BLaER1 (cell line): ENCODE measurements at regions not wholly inside any gene's neighbourhood (a gene's known extent, or its start where the extent isn't known, plus 50 kb on each side); places are given as distances from the start of the nearest gene placed in this dataset.

ENCODE experiments used
- H3K27ac ChIP-seq: shearing (Covaris generic); formaldehyde crosslinking; 2 replicates; pipeline ENCODE4 v1.8.1; 2022
- H3K27me3 ChIP-seq: shearing (Covaris generic); formaldehyde crosslinking; 2 replicates; pipeline ENCODE4 v1.8.1; 2022
- H3K36me3 ChIP-seq: shearing (Covaris generic); formaldehyde crosslinking; 2 replicates; pipeline ENCODE4 v1.8.1; 2022
- H3K4me1 ChIP-seq: shearing (Covaris generic); formaldehyde crosslinking; 2 replicates; pipeline ENCODE4 v1.8.1; 2022
- H3K4me2 ChIP-seq: shearing (Covaris generic); formaldehyde crosslinking; 2 replicates; pipeline ENCODE4 v1.8.1; 2022
- H3K4me3 ChIP-seq: shearing (Covaris generic); formaldehyde crosslinking; 2 replicates; pipeline ENCODE4 v1.8.1; 2022
- H3K9ac ChIP-seq: shearing (Covaris generic); formaldehyde crosslinking; 2 replicates; pipeline ENCODE4 v1.8.1; 2022
- H3K9me3 ChIP-seq: shearing (Covaris generic); formaldehyde crosslinking; 2 replicates; pipeline ENCODE4 v1.8.1; 2022
- H4K20me1 ChIP-seq: shearing (Covaris generic); formaldehyde crosslinking; 2 replicates; pipeline ENCODE4 v1.8.1; 2022
- Cebpa-rat ChIP-seq: shearing (Covaris generic); IDR thresholded peaks from 2 replicates; pipeline ENCODE4 v1.8.1; 2022

GRCh38 chr6:2542858-2543218 is 207.9 kb downstream of the MYLK4 start:
- H3K9me3 ChIP-seq: peaks cover 10% of the 10 kb centered on the region
- no peak overlapping the region for H3K27ac ChIP-seq
- H3K9ac ChIP-seq: no peak overlapping the region
- H3K36me3 ChIP-seq: no peaks in the 10 kb centered on the region
- peak overlapping the region; percentile 80 for H3K4me2 ChIP-seq
- H3K27me3 ChIP-seq: 0 out of 2 replicates have a peak, but pooled peaks cover 7% of the 10 kb centered on the region
- H3K4me1 ChIP-seq: peaks cover 29% of the 10 kb centered on the region
- H3K4me3 ChIP-seq: no peak overlapping the region
- peak; percentile 46; the same call in 1 of the 2 replicates for TF ChIP-seq Cebpa-rat
- peaks cover 6% of the 10 kb centered on the region; the same call in 1 of the 2 replicates for H4K20me1 ChIP-seq

- Histone ChIP-seq H3K4me3 (no peak overlapping the region), H3K9me3 (peaks cover 4% of the 10 kb centered on the region), H3K4me2 (peak overlapping the region; percentile 80), H3K27me3 (0 out of 2 replicates have a peak, but pooled peaks cover 7% of the 10 kb centered on the region), H3K9ac (no peak overlapping the region), H3K27ac (no peak overlapping the region), H3K36me3 (no peaks in the 10 kb centered on the region), H3K4me1 (peaks cover 29% of the 10 kb centered on the region), H4K20me1 (peaks cover 6% of the 10 kb centered on the region; the same call in 1 of the 2 replicates)
- TF ChIP-seq Cebpa-rat: no peak
These were observed 208.4 kb downstream of the MYLK4 start for GRCh38 chr6:2542101-2542857.

GRCh38 chr6:2536451-2536850 is 214.3 kb downstream of the MYLK4 start:
- H3K4me2 ChIP-seq: no peak overlapping the region
- peaks cover 13% of the 10 kb centered on the region for H3K4me1 ChIP-seq
- H3K27me3 ChIP-seq: no peaks in the 10 kb centered on the region
- no peak overlapping the region for H3K9ac ChIP-seq
- H3K9me3 ChIP-seq: no peaks in the 10 kb centered on the region
- no peak overlapping the region for H3K4me3 ChIP-seq
- no peak for TF ChIP-seq Cebpa-rat
- H4K20me1 ChIP-seq: no peaks in the 10 kb centered on the region
- no peak overlapping the region for H3K27ac ChIP-seq
- H3K36me3 ChIP-seq: no peaks in the 10 kb centered on the region

GRCh38 chr6:2535506-2535905 is 215.2 kb downstream of the MYLK4 start:
- Histone ChIP-seq H3K4me2 (no peak overlapping the region; the same call in 1 of the 2 replicates), H4K20me1 (no peaks in the 10 kb centered on the region), H3K27ac (no peak overlapping the region), H3K4me1 (peaks cover 10% of the 10 kb centered on the region), H3K36me3 (no peaks in the 10 kb centered on the region), H3K4me3 (no peak overlapping the region), H3K9me3 (no peaks in the 10 kb centered on the region), H3K9ac (no peak overlapping the region), H3K27me3 (no peaks in the 10 kb centered on the region)
- no peak for TF ChIP-seq Cebpa-rat

DNA sequence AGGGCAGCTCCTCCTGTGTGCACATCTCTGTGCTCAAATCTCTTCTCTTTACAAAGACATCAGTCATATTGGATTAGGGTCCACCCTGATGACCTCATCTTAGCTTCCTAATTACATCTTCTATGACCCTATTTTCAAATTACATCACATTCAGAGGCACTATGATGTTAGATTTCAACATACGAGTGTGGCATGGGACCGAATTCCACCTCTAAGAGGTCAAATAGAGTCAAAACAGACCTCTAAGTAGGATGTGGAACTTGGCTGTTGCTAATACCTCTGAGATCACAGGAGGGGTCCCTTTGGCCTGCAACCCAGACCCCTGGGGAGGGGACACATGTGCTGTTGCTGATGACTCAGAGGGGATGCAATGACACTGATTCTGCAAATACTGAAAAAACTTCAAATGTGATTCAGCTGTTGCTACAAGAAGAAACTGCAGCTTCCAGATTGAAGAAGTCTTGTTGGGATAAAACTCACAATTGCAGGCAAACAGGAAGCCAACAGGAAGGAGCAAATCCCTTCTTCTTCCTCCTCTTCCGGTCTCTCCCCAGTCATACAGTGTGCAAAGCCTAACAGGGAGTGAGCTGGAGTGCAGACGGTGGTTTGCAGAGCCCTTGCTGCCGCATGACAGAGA is 216.2 kb downstream of the MYLK4 start:
- H3K27me3 ChIP-seq: no peaks in the 10 kb centered on the region

GRCh38 chr6:2531426-2532215 is 219.1 kb downstream of the MYLK4 start:
- peaks cover 10% of the 10 kb centered on the region for H3K4me1 ChIP-seq
- H3K9me3 ChIP-seq: no peaks in the 10 kb centered on the region
- H3K9ac ChIP-seq: no peak overlapping the region
- no peaks in the 10 kb centered on the region for H4K20me1 ChIP-seq
- no peaks in the 10 kb centered on the region for H3K36me3 ChIP-seq
- no peak overlapping the region for H3K27ac ChIP-seq
- TF ChIP-seq Cebpa-rat: no peak
- no peaks in the 10 kb centered on the region for H3K27me3 ChIP-seq
- H3K4me3 ChIP-seq: no peak overlapping the region
- H3K4me2 ChIP-seq: no peak overlapping the region

More for the DNA sequence above, 216.2 kb downstream of the MYLK4 start:
- Histone ChIP-seq H4K20me1 (no peaks in the 10 kb centered on the region), H3K4me3 (no peak overlapping the region), H3K27ac (no peak overlapping the region), H3K4me1 (peaks cover 10% of the 10 kb centered on the region), H3K36me3 (no peaks in the 10 kb centered on the region), H3K9me3 (no peaks in the 10 kb centered on the region), H3K4me2 (peak overlapping the region; percentile 48), H3K9ac (no peak overlapping the region)
- no peak for TF ChIP-seq Cebpa-rat

- no peaks in the 10 kb centered on the region for H4K20me1 ChIP-seq
- peaks cover under 1% of the 10 kb centered on the region; the same call in 1 of the 2 replicates for H3K4me1 ChIP-seq
- H3K4me2 ChIP-seq: no peak overlapping the region
- H3K27ac ChIP-seq: no peak overlapping the region
- no peaks in the 10 kb centered on the region for H3K36me3 ChIP-seq
- no peak for TF ChIP-seq Cebpa-rat
- H3K4me3 ChIP-seq: no peak overlapping the region
- no peak overlapping the region for H3K9ac ChIP-seq
- peaks cover 1% of the 10 kb centered on the region for H3K9me3 ChIP-seq
- H3K27me3 ChIP-seq: no peaks in the 10 kb centered on the region
These were observed 221.5 kb downstream of the MYLK4 start for GRCh38 chr6:2529211-2529719.

DNA sequence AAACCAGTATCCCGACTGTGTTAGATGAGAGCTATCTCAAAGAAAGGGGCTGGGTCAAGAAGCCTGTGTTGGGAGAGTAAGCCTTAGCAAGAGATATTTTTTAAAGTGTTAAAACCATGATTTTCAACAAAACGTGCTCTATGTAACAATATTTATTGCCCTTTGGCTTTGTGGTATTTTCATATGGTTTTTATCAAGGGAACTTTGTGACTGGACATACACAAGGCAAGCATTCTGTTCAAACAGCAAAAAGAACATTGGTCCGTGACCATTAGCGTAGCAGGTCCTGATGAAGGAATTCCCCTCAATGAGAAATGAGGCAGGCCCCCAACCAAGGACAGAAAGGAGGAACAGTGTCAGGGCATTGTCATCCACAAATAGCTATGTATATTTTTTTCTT is 222.6 kb downstream of the MYLK4 start:
- no peak for TF ChIP-seq Cebpa-rat
- no peak overlapping the region for H3K4me3 ChIP-seq
- H3K27ac ChIP-seq: no peak overlapping the region
- 0 out of 2 replicates have a peak, but pooled peaks cover 1% of the 10 kb centered on the region for H3K4me1 ChIP-seq
- H4K20me1 ChIP-seq: no peaks in the 10 kb centered on the region
- peaks cover 4% of the 10 kb centered on the region for H3K9me3 ChIP-seq
- H3K36me3 ChIP-seq: no peaks in the 10 kb centered on the region
- no peaks in the 10 kb centered on the region for H3K27me3 ChIP-seq
- H3K9ac ChIP-seq: no peak overlapping the region
- no peak overlapping the region for H3K4me2 ChIP-seq

DNA sequence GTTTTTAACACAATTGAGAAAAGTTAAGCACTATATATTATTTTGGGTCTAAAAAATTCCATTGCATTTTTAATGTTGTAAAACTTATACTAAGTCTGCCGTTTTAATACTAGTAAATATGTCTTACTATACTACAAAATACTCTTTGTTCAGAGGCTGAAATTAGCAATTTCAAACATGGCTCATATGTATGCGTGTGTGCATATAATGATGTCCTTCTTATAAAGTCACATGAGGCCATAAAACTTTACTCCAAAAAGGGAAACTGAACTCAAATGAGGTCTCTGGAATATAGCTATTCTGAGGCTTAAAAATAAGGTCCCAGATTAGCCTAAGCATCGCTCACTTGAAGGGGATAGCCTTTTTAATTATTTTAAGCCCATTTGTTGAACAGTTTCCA is 224.0 kb downstream of the MYLK4 start:
- no peak for TF ChIP-seq Cebpa-rat
- Histone ChIP-seq H3K27me3 (no peaks in the 10 kb centered on the region), H3K4me1 (peaks cover 15% of the 10 kb centered on the region), H4K20me1 (no peaks in the 10 kb centered on the region), H3K4me3 (no peak overlapping the region), H3K9me3 (peaks cover 4% of the 10 kb centered on the region), H3K36me3 (no peaks in the 10 kb centered on the region), H3K9ac (no peak overlapping the region), H3K4me2 (no peak overlapping the region), H3K27ac (no peak overlapping the region)
